IMR-90 (cell line): ENCODE measurements at regions not wholly inside any gene's neighbourhood (a gene's known extent, or its start where the extent isn't known, plus 50 kb on each side); places are given as distances from the start of the nearest gene placed in this dataset.
"Not testable (repeated sequence)": the region's sequence is repeated elsewhere in the genome, so short reads cannot be mapped to it uniquely, and the experiment has no call there.

Source experiments
- ATAC-seq: fragments of 200-7000 bp; cut with Tn5 transposase; 2 replicates; pipeline ENCODE4 v1.9.1; 2020; ENCODE audit warnings: low read depth, mild to moderate bottlenecking, moderate library complexity
- BruUV-seq: library from RNA; stranded (reverse); fragments of 400-500 nt; replicated peaks from 2 replicates; lab custom pipeline; 2021; lab: Mats Ljungman, UMichigan
- CTCF ChIA-PET: fragments of 300-600 bp; formaldehyde crosslinking; extraction: SDS; loops from one replicate; lab custom pipeline; 2021; ENCODE audit warnings: antibody characterized with exemption; lab: Yijun Ruan, JAX
- POLR2A ChIA-PET: fragments of 300-600 bp; sonication (Branson Sonifier 250); formaldehyde crosslinking; loops from one replicate; lab custom pipeline; 2022; ENCODE audit warnings: antibody characterized with exemption; ENCODE audit not compliant: unreplicated experiment; lab: Charles Lee
- DNase-seq: peaks from one replicate; pipeline ENCODE4 v3.0.0; 2013
- H2AFZ ChIP-seq: replicated peaks from 2 replicates; pipeline ENCODE3; 2013; ENCODE audit warnings: low read length, mild to moderate bottlenecking; ENCODE audit not compliant: poor library complexity
- H2AK5ac ChIP-seq: 2 replicates; pipeline ENCODE4 v1.6.1; 2013; ENCODE audit warnings: low read depth, low read length, inconsistent platforms
- H2AK9ac ChIP-seq: replicated peaks from 2 replicates; pipeline ENCODE3; 2013; ENCODE audit warnings: mild to moderate bottlenecking, low read depth, low read length, moderate library complexity; ENCODE audit not compliant: poor library complexity
- H2BK120ac ChIP-seq: 2 replicates; pipeline ENCODE4 v1.6.1; 2013; ENCODE audit warnings: low read depth, low read length, inconsistent platforms
- H2BK15ac ChIP-seq: 3 replicates; pipeline ENCODE4 v1.6.1; 2013; ENCODE audit warnings: low read depth, low read length, inconsistent platforms
- H2BK20ac ChIP-seq: 2 replicates; pipeline ENCODE4 v1.6.1; 2013; ENCODE audit warnings: low read depth, mild to moderate bottlenecking, inconsistent platforms, low read length, moderate library complexity
- H2BK5ac ChIP-seq: 2 replicates; pipeline ENCODE4 v1.6.1; 2013; ENCODE audit warnings: mild to moderate bottlenecking, low read depth, low read length, inconsistent platforms; ENCODE audit not compliant: poor library complexity, severe bottlenecking
- H3K14ac ChIP-seq: replicated peaks from 2 replicates; pipeline ENCODE4 v1.6.1; 2013; ENCODE audit warnings: low read depth, low read length, inconsistent platforms
- H3K18ac ChIP-seq: 2 replicates; pipeline ENCODE4 v1.6.1; 2013; ENCODE audit warnings: low read depth, low read length, control low read depth
- H3K23ac ChIP-seq: 2 replicates; pipeline ENCODE4 v1.6.1; 2013; ENCODE audit warnings: low read depth, low read length, inconsistent platforms
- H3K27ac ChIP-seq: 2 replicates; pipeline ENCODE4 v1.5.1; 2013; ENCODE audit warnings: mild to moderate bottlenecking, control low read depth, low read length; ENCODE audit not compliant: insufficient read depth
- H3K27me3 ChIP-seq: 2 replicates; pipeline ENCODE4 v1.6.1; 2013; ENCODE audit warnings: low read length; ENCODE audit not compliant: control insufficient read depth, insufficient read depth
- H3K36me3 ChIP-seq: 2 replicates; pipeline ENCODE4 v1.6.1; 2013; ENCODE audit warnings: low read length, mixed read lengths; ENCODE audit not compliant: control insufficient read depth, insufficient read depth
- H3K4ac ChIP-seq: 2 replicates; pipeline ENCODE4 v1.6.1; 2013; ENCODE audit warnings: low read depth, low read length, inconsistent platforms
- H3K4me1 ChIP-seq: 2 replicates; pipeline ENCODE4 v1.6.1; 2013; ENCODE audit warnings: low read length, mixed read lengths; ENCODE audit not compliant: control insufficient read depth, insufficient read depth
- H3K4me2 ChIP-seq: 2 replicates; pipeline ENCODE4 v1.6.1; 2013; ENCODE audit warnings: low read depth, mild to moderate bottlenecking, control low read depth, low read length, moderate library complexity
- H3K4me3 ChIP-seq: 2 replicates; pipeline ENCODE4 v1.5.1; 2013; ENCODE audit warnings: low read depth, mild to moderate bottlenecking, control low read depth, low read length, moderate library complexity; ENCODE audit not compliant: insufficient read depth
- H3K56ac ChIP-seq: 2 replicates; pipeline ENCODE4 v1.6.1; 2013; ENCODE audit warnings: low read length, inconsistent platforms; ENCODE audit not compliant: insufficient read depth; ENCODE audit errors: extremely low read depth
- H3K79me1 ChIP-seq, 2 experiments: 2 replicates each; pipeline ENCODE4 v1.6.1; 2013; ENCODE audit warnings: low read length in 2 of 2, inconsistent platforms in 1 of 2, low read depth in 1 of 2
- H3K9ac ChIP-seq: 2 replicates; pipeline ENCODE4 v1.6.1; 2013; ENCODE audit warnings: low read depth, low read length, control low read depth
- H3K9me1 ChIP-seq: 2 replicates; pipeline ENCODE4 v1.6.1; 2013; ENCODE audit warnings: low read length, inconsistent platforms; ENCODE audit not compliant: insufficient read depth
- H3K9me3 ChIP-seq: 2 replicates; pipeline ENCODE4 v1.6.1; 2013; ENCODE audit warnings: low read length; ENCODE audit not compliant: control insufficient read depth, insufficient read depth
- H4K20me1 ChIP-seq: 2 replicates; pipeline ENCODE4 v1.6.1; 2013; ENCODE audit warnings: low read length, inconsistent platforms; ENCODE audit not compliant: insufficient read depth
- H4K5ac ChIP-seq: 2 replicates; pipeline ENCODE4 v1.6.1; 2013; ENCODE audit warnings: mild to moderate bottlenecking, low read depth, low read length, control low read depth
- H4K8ac ChIP-seq, 2 experiments: 2 replicates each; pipeline ENCODE4 v1.6.1; 2013; ENCODE audit warnings: low read depth in 2 of 2, low read length in 2 of 2, control low read depth in 1 of 2, inconsistent platforms in 1 of 2
- H4K91ac ChIP-seq: 2 replicates; pipeline ENCODE4 v1.6.1; 2013; ENCODE audit warnings: low read depth, low read length, inconsistent platforms; ENCODE audit not compliant: insufficient read depth
- BHLHE40 ChIP-seq: fragments of 150-350 bp; IDR thresholded peaks from 2 replicates; pipeline ENCODE4 v1.6.1; 2016; ENCODE audit warnings: mild to moderate bottlenecking, low read depth, low read length
- FOS ChIP-seq: fragments of 150-350 bp; IDR thresholded peaks from 2 replicates; pipeline ENCODE4 v1.6.1; 2016; ENCODE audit warnings: low read depth, low read length
- MAFK ChIP-seq: IDR thresholded peaks from 2 replicates; pipeline ENCODE4 v1.6.1; 2012; ENCODE audit warnings: low read depth, low read length, improper control_type of control experiment
- MXI1 ChIP-seq: IDR thresholded peaks from 2 replicates; pipeline ENCODE4 v1.6.1; 2012; ENCODE audit warnings: low read depth, mild to moderate bottlenecking, low read length, moderate library complexity, borderline replicate concordance
- WGBS, 2 experiments: methylation state at CpG; one replicate each; pipeline versions ENCODE4 v1.1.5 to v1.1.7; 2013; ENCODE audit warnings: missing lambda C conversion rate in 2 of 2; ENCODE audit not compliant: insufficient read length in 1 of 2; ENCODE audit errors: extremely low coverage in 2 of 2; 5-methylcytosine and 5-hydroxymethylcytosine counted together
- dilution Hi-C: fragments of 300-500 bp; cut with HindIII; formaldehyde crosslinking; loops from one replicate; pipeline ENCODE4 v1.14.3; 2018; ENCODE audit warnings: low sequenced_read_pairs; ENCODE audit not compliant: unreplicated experiment
- in situ Hi-C: fragments of 300-500 bp; cut with MboI; formaldehyde crosslinking; loops from 3 replicates; pipeline ENCODE4 v1.14.3; 2019; ENCODE audit warnings: low sequenced_read_pairs, inconsistent platforms, mixed read lengths
- intact Hi-C: fragments of 100-400 bp; cut with micrococcal nuclease; formaldehyde crosslinking; loops from 2 replicates; pipeline ENCODE4 v1.10.0; 2022

DNA sequence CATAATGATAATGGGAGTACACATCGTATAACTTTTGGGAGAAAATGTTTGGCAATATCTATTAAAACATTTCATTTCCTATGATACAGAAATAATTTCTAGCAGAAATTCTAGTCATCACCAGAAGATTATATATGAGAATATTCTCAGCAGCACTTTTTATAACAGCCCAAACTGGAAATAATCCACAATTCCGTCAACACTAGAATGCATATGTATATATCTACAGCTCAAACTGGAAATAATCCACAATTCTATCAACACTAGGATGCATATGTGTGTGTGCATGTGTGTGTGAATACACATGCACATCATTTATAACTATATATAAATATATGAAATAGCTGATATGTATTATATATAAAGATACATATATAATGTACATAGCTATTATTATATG, 408.0 kb upstream of the KLHL1 start:
- Histone ChIP-seq H3K56ac (no peak overlapping the region), H4K8ac (no peak overlapping the region), H3K4me1 (no peaks in the 10 kb centered on the region), H3K9me1 (no peaks in the 10 kb centered on the region), H2BK120ac (no peak overlapping the region), H3K27me3 (no peaks in the 10 kb centered on the region), H3K23ac (no peak overlapping the region), H2AK9ac (no peak overlapping the region), H2AFZ (no peak overlapping the region), H3K4me2 (no peak overlapping the region), H2BK5ac (no peak overlapping the region), H3K27ac (no peak overlapping the region), H3K14ac (no peak overlapping the region), H2AK5ac (no peak overlapping the region), H4K5ac (no peak overlapping the region), H4K91ac (no peak overlapping the region), H3K18ac (no peak overlapping the region), H3K36me3 (no peaks in the 10 kb centered on the region), H2BK20ac (no peak overlapping the region), H3K4me3 (no peak overlapping the region), H3K79me1 (no peaks in the 10 kb centered on the region), H3K9ac (no peak overlapping the region), H4K20me1 (no peaks in the 10 kb centered on the region), H3K4ac (no peak overlapping the region), H3K9me3 (peaks cover 4% of the 10 kb centered on the region), H2BK15ac (no peak overlapping the region)
- in situ Hi-C loops = no loop called here
- intact Hi-C loops = no loop called here
- BruUV-seq = no TSS peak
- no CpG with 5 or more reads among the region's 2 CpGs for WGBS, 2 experiments
- TF ChIP-seq MXI1 (no peak), MAFK (no peak), BHLHE40 (no peak), FOS (no peak)
- CTCF ChIA-PET = no interaction called here
- no peak for DNase-seq
- dilution Hi-C loops = no loop called here
- POLR2A ChIA-PET = no interaction called here
- no peak for ATAC-seq

- H4K5ac ChIP-seq, H4K91ac ChIP-seq, H2BK20ac ChIP-seq, BruUV-seq, H2AK5ac ChIP-seq, H3K79me1 ChIP-seq, dilution Hi-C loops, H3K4ac ChIP-seq, H3K27me3 ChIP-seq, H3K4me1 ChIP-seq, POLR2A ChIA-PET, in situ Hi-C loops, H2BK5ac ChIP-seq, H2BK120ac ChIP-seq, H3K23ac ChIP-seq, H3K4me2 ChIP-seq, H4K20me1 ChIP-seq, H2BK15ac ChIP-seq, DNase-seq, H3K18ac ChIP-seq, H3K4me3 ChIP-seq, H3K9ac ChIP-seq, H3K9me3 ChIP-seq, ATAC-seq, H3K27ac ChIP-seq, H4K8ac ChIP-seq, H2AFZ ChIP-seq, H3K14ac ChIP-seq, H2AK9ac ChIP-seq, intact Hi-C loops, H3K9me1 ChIP-seq, H3K56ac ChIP-seq, H3K36me3 ChIP-seq, CTCF ChIA-PET: not testable (repeated sequence)
- 93% methylated on average over 8 of the region's 40 CpGs; no CpG with 5 or more reads in 1 of the 2 experiments for WGBS, 2 experiments
Observed at GRCh38 chr13:70511861-70512417, 403.7 kb upstream of the KLHL1 start.
